ENCODE measurements at regions not wholly inside any gene's neighbourhood (a gene's known extent, or its start where the extent isn't known, plus 50 kb on each side); places are given as distances from the start of the nearest gene placed in this dataset.

DNA sequence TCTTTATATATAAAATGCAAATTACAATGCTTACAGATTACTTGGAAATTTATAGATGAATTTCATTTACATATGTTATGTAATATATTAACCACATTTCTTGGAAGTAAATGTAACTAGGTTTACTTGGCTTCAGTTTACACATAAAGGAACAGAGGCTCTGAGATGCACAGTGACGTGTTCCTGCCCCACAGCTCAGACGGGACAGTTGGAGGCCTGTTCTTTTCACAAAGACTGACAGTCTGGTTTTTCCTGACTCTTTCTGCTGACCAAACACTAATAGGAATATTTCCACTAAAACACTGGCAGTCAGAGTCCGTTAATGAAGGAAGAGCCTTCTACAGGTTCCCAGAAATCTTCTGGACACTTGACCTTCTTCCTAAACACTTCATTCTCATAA lies 336.1 kb downstream of the MFSD1 start:
- no peak for TF ChIP-seq POLR2A (IDR thresholded peaks at IDR 0.05; ENCODE audit: low read depth, low read length)
- no peak for TF ChIP-seq POLR2AphosphoS5 (IDR thresholded peaks at IDR 0.05; ENCODE audit: low read depth, low read length)
- TF ChIP-seq TAF1 (IDR thresholded peaks at IDR 0.05; ENCODE audit: low read depth, low read length): no peak
- TF ChIP-seq PAX5 (IDR thresholded peaks at IDR 0.05; ENCODE audit: insufficient read depth, low read length, severe bottlenecking): no peak
